ENCODE measurements at regions not wholly inside any gene's neighbourhood (a gene's known extent, or its start where the extent isn't known, plus 50 kb on each side); places are given as distances from the start of the nearest gene placed in this dataset.

- DNase-seq (ENCODE audit: low read depth, low spot score), result no peak
- no peaks in the 10 kb centered on the region for H3K4me1 ChIP-seq (ENCODE audit: insufficient read depth, insufficient read length)
- H3K9ac ChIP-seq (ENCODE audit: insufficient read length, low read depth), result no peak overlapping the region
- H3K27me3 ChIP-seq (ENCODE audit: insufficient read depth, insufficient read length), result no peaks in the 10 kb centered on the region
- H3K9me3 ChIP-seq (ENCODE audit: insufficient read depth, low read length), result no peaks in the 10 kb centered on the region
- TF ChIP-seq ZNF274 (IDR thresholded peaks at IDR 0.05; ENCODE audit: low read depth, low read length) (no peak), YY1 (IDR thresholded peaks at IDR 0.05; ENCODE audit: insufficient read depth, insufficient read length) (no peak)
- no peaks in the 10 kb centered on the region for H3K36me3 ChIP-seq (ENCODE audit: insufficient read depth, insufficient read length, low read length)
- no peak overlapping the region for H3K4me3 ChIP-seq (ENCODE audit: insufficient read length, low read depth)
Observed at GRCh38 chr2:6793371-6793770, 72.3 kb downstream of the CMPK2 start.

- Histone ChIP-seq H3K4me3 (ENCODE audit: insufficient read length, low read depth) (no peak overlapping the region), H3K4me1 (ENCODE audit: insufficient read depth, insufficient read length) (no peaks in the 10 kb centered on the region), H3K36me3 (ENCODE audit: insufficient read depth, insufficient read length, low read length) (no peaks in the 10 kb centered on the region), H3K27me3 (ENCODE audit: insufficient read depth, insufficient read length) (no peaks in the 10 kb centered on the region), H3K9me3 (ENCODE audit: insufficient read depth, low read length) (no peaks in the 10 kb centered on the region), H3K9ac (ENCODE audit: insufficient read length, low read depth) (no peak overlapping the region)
- DNase-seq (ENCODE audit: low read depth, low spot score), result no peak
- TF ChIP-seq YY1 (IDR thresholded peaks at IDR 0.05; ENCODE audit: insufficient read depth, insufficient read length), result no peak
- no peak for TF ChIP-seq ZNF274 (IDR thresholded peaks at IDR 0.05; ENCODE audit: low read depth, low read length)
- no peak for TF ChIP-seq SUZ12 (IDR thresholded peaks at IDR 0.05; ENCODE audit: extremely low read depth, insufficient read depth, insufficient read length)
Observed at GRCh38 chr2:6793913-6794312, 71.8 kb downstream of the CMPK2 start.

GRCh38 chr2:6794448-6794847 lies 71.3 kb downstream of the CMPK2 start:
- TF ChIP-seq SUZ12 (IDR thresholded peaks at IDR 0.05; ENCODE audit: extremely low read depth, insufficient read depth, insufficient read length) (no peak), ZNF274 (IDR thresholded peaks at IDR 0.05; ENCODE audit: low read depth, low read length) (no peak), YY1 (IDR thresholded peaks at IDR 0.05; ENCODE audit: insufficient read depth, insufficient read length) (no peak)
- no peaks in the 10 kb centered on the region for H3K4me1 ChIP-seq (ENCODE audit: insufficient read depth, insufficient read length)
- no peaks in the 10 kb centered on the region for H3K27me3 ChIP-seq (ENCODE audit: insufficient read depth, insufficient read length)
- no peak overlapping the region for H3K4me3 ChIP-seq (ENCODE audit: insufficient read length, low read depth)
- H3K9ac ChIP-seq (ENCODE audit: insufficient read length, low read depth), result no peak overlapping the region
- no peaks in the 10 kb centered on the region for H3K9me3 ChIP-seq (ENCODE audit: insufficient read depth, low read length)
- no peaks in the 10 kb centered on the region for H3K36me3 ChIP-seq (ENCODE audit: insufficient read depth, insufficient read length, low read length)
- no peak for DNase-seq (ENCODE audit: low read depth, low spot score)

Measured in NT2/D1 (cell line).